GM23338 (cell line): ENCODE measurements at regions not wholly inside any gene's neighbourhood (a gene's known extent, or its start where the extent isn't known, plus 50 kb on each side); places are given as distances from the start of the nearest gene placed in this dataset.
A peak's percentile ranks its signal among the peaks of the same experiment; 100 is the strongest.

ENCODE experiments used
- ATAC-seq: fragments of 200-7000 bp; cut with Tn5 transposase; 3 replicates; pipeline ENCODE4 v1.9.1; 2020
- DNase-seq: peaks from one replicate; pipeline ENCODE4 v3.0.0-alpha.2; 2015; ENCODE audit warnings: low spot score
- H2AFZ ChIP-seq: fragments of 200-600 bp; sonication (generic); 2 replicates; pipeline ENCODE4 v1.8.0; 2016; ENCODE audit warnings: antibody characterized with exemption, mild to moderate bottlenecking, moderate library complexity
- H3F3A ChIP-seq: fragments of 200-600 bp; sonication (generic); replicated peaks from 2 replicates; pipeline ENCODE4 v1.8.0; 2017; ENCODE audit warnings: antibody characterized with exemption, mixed run types, low read depth
- H3K27ac ChIP-seq: fragments of 200-600 bp; sonication (generic); 2 replicates; pipeline ENCODE4 v1.6.1; 2016; ENCODE audit warnings: low read depth
- H3K27me3 ChIP-seq: fragments of 200-600 bp; sonication (generic); 2 replicates; pipeline ENCODE4 v1.8.0; 2016; ENCODE audit warnings: mild to moderate bottlenecking, mixed run types, moderate library complexity; ENCODE audit not compliant: insufficient read depth
- H3K36me3 ChIP-seq: fragments of 200-600 bp; sonication (generic); 2 replicates; pipeline ENCODE4 v1.8.0; 2016; ENCODE audit warnings: mild to moderate bottlenecking; ENCODE audit not compliant: insufficient read depth
- H3K4me1 ChIP-seq: fragments of 200-600 bp; sonication (generic); 2 replicates; pipeline ENCODE4 v1.8.0; 2016; ENCODE audit warnings: mild to moderate bottlenecking, moderate library complexity; ENCODE audit not compliant: insufficient read depth
- H3K4me2 ChIP-seq: fragments of 200-600 bp; sonication (generic); 2 replicates; pipeline ENCODE4 v1.7.1; 2017; ENCODE audit warnings: mixed run types
- H3K4me3 ChIP-seq: fragments of 200-600 bp; sonication (generic); 2 replicates; pipeline ENCODE4 v1.6.1; 2016; ENCODE audit warnings: mixed run types
- H3K79me2 ChIP-seq: fragments of 200-600 bp; sonication (generic); replicated peaks from 2 replicates; pipeline ENCODE4 v1.8.0; 2017; ENCODE audit warnings: mild to moderate bottlenecking; ENCODE audit not compliant: insufficient read depth
- H3K9me2 ChIP-seq: fragments of 200-600 bp; sonication (generic); 2 replicates; pipeline ENCODE4 v1.8.0; 2017; ENCODE audit not compliant: insufficient read depth
- H4K20me1 ChIP-seq: fragments of 200-600 bp; sonication (generic); replicated peaks from 2 replicates; pipeline ENCODE4 v1.8.0; 2017; ENCODE audit warnings: mild to moderate bottlenecking; ENCODE audit not compliant: insufficient read depth
- H3K27ac Mint-ChIP-seq: 2 replicates; pipeline ENCODE4 v1.8.0; 2020; ENCODE audit warnings: inconsistent platforms, mild to moderate bottlenecking, moderate library complexity, mixed read lengths
- H3K27me3 Mint-ChIP-seq: 3 replicates; pipeline ENCODE4 v1.8.0; 2022; ENCODE audit warnings: low read depth, mild to moderate bottlenecking, moderate library complexity, mixed read lengths, inconsistent platforms; ENCODE audit not compliant: insufficient read depth, poor library complexity
- H3K36me3 Mint-ChIP-seq: 3 replicates; pipeline ENCODE4 v1.8.0; 2021; ENCODE audit warnings: low read depth, mild to moderate bottlenecking, inconsistent platforms, moderate library complexity, mixed read lengths
- H3K4me1 Mint-ChIP-seq: 3 replicates; pipeline ENCODE4 v1.8.0; 2020; ENCODE audit warnings: mild to moderate bottlenecking, inconsistent platforms, mixed read lengths
- H3K4me3 Mint-ChIP-seq: 3 replicates; pipeline ENCODE4 v1.8.0; 2021; ENCODE audit warnings: moderate library complexity, mild to moderate bottlenecking, inconsistent platforms, mixed read lengths
- H3K9me3 Mint-ChIP-seq: 3 replicates; pipeline ENCODE4 v1.8.0; 2020; ENCODE audit warnings: moderate library complexity, mild to moderate bottlenecking, inconsistent platforms, mixed read lengths
- CREB1 ChIP-seq: fragments of 250-450 bp; sonication (Bioruptor Pico); IDR thresholded peaks from 2 replicates; pipeline ENCODE4 v1.5.0; 2020; ENCODE audit warnings: low read depth, mild to moderate bottlenecking, moderate library complexity
- ETS1 ChIP-seq: IDR thresholded peaks from 2 replicates; pipeline ENCODE4 v1.6.1; 2016; ENCODE audit warnings: antibody characterized with exemption
- EZH2 ChIP-seq: fragments of 200-600 bp; sonication (generic); IDR thresholded peaks from one replicate; pipeline ENCODE4 v1.8.0; 2017; ENCODE audit warnings: antibody characterized with exemption, mild to moderate bottlenecking, low read depth; ENCODE audit not compliant: unreplicated experiment
- EZH2phosphoT487 ChIP-seq: fragments of 200-600 bp; sonication (generic); IDR thresholded peaks from one replicate; pipeline ENCODE4 v1.8.1; 2018; ENCODE audit warnings: antibody characterized with exemption; ENCODE audit not compliant: unreplicated experiment
- JUNB ChIP-seq: IDR thresholded peaks from one replicate; pipeline ENCODE4 v1.6.1; 2016; ENCODE audit warnings: antibody characterized with exemption; ENCODE audit not compliant: unreplicated experiment
- POLR2AphosphoS5 ChIP-seq: IDR thresholded peaks from 2 replicates; pipeline ENCODE4 v1.6.1; 2016; ENCODE audit warnings: antibody characterized with exemption, low read depth
- REST ChIP-seq: IDR thresholded peaks from one replicate; pipeline ENCODE4 v1.6.1; 2018; ENCODE audit warnings: antibody characterized with exemption; ENCODE audit not compliant: unreplicated experiment
- STAT1 ChIP-seq: IDR thresholded peaks from one replicate; pipeline ENCODE4 v1.6.1; 2016; ENCODE audit warnings: antibody characterized with exemption; ENCODE audit not compliant: unreplicated experiment
- ZNF114 ChIP-seq: fragments of 250-450 bp; sonication (Bioruptor Pico); IDR thresholded peaks from 2 replicates; pipeline ENCODE4 v1.5.0; 2020; ENCODE audit warnings: mild to moderate bottlenecking, moderate library complexity
- ZNF331 ChIP-seq: fragments of 250-450 bp; sonication (Bioruptor Pico); IDR thresholded peaks from 2 replicates; pipeline ENCODE4 v1.5.0; 2020; ENCODE audit warnings: low read depth, mild to moderate bottlenecking, moderate library complexity
- ZNF462 ChIP-seq: fragments of 250-450 bp; sonication (Bioruptor Pico); IDR thresholded peaks from 2 replicates; pipeline ENCODE4 v1.5.0; 2020; ENCODE audit warnings: mild to moderate bottlenecking, moderate library complexity

GRCh38 chr20:60206259-60206658, 248.0 kb downstream of the CDH26 start (continued):
- TF ChIP-seq REST (no peak), CREB1 (CRISPR knock-in tag) (peak; percentile 58; the same call in 1 of the 2 replicates), ZNF331 (CRISPR knock-in tag) (no peak)

- no peak overlapping the region for H3K4me3 ChIP-seq
- Mint-ChIP-seq H3K27me3 (peaks cover 17% of the 10 kb centered on the region), H3K36me3 (no peaks in the 10 kb centered on the region), H3K9me3 (no peaks in the 10 kb centered on the region), H3K4me3 (no peak overlapping the region), H3K27ac (no peak overlapping the region), H3K4me1 (peaks cover 15% of the 10 kb centered on the region)
- H3K27me3 ChIP-seq, result no peaks in the 10 kb centered on the region
- no peaks in the 10 kb centered on the region for H3K9me2 ChIP-seq
- H3K4me2 ChIP-seq, result no peak overlapping the region
- no peaks in the 10 kb centered on the region for H3K4me1 ChIP-seq
- no peaks in the 10 kb centered on the region; the same call in 1 of the 2 replicates for H3K36me3 ChIP-seq
- H4K20me1 ChIP-seq, result no peaks in the 10 kb centered on the region
- DNase-seq (no peak), ATAC-seq (no peak)
- H3K79me2 ChIP-seq, result no peaks in the 10 kb centered on the region
- no peaks in the 10 kb centered on the region for H3F3A ChIP-seq
- H3K27ac ChIP-seq, result no peak overlapping the region
- H2AFZ ChIP-seq, result no peak overlapping the region
- TF ChIP-seq ZNF331 (CRISPR knock-in tag) (no peak), ZNF462 (CRISPR knock-in tag) (no peak), JUNB (no peak), ZNF114 (no peak), ETS1 (no peak), POLR2AphosphoS5 (no peak), STAT1 (no peak), CREB1 (CRISPR knock-in tag) (no peak), EZH2phosphoT487 (no peak), REST (no peak), EZH2 (no peak)
These were observed 250.8 kb downstream of the CDH26 start for GRCh38 chr20:60209048-60209447.
